Stomach (tissue), 4 donors: ENCODE measurements at regions not wholly inside any gene's neighbourhood (a gene's known extent, or its start where the extent isn't known, plus 50 kb on each side); places are given as distances from the start of the nearest gene placed in this dataset.

ENCODE experiments used
- EP300 ChIP-seq: sonication (generic); formaldehyde crosslinking; IDR thresholded peaks from one replicate; pipeline ENCODE4 v1.6.1; 2017; ENCODE audit warnings: antibody characterized with exemption
- POLR2A ChIP-seq, 4 donors: fragments of 450-650 bp; IDR thresholded peaks; one replicate each; pipeline ENCODE4 v1.6.1; 2016; ENCODE audit warnings: antibody characterized with exemption in 4 of 4, control low read depth in 2 of 4, mild to moderate bottlenecking in 1 of 4, moderate library complexity in 1 of 4
- TF ChIP-seq, protein P1 (sequence below), 7 experiments: fragments of 450-650 bp in 4 of 7; fragments of 200-600 bp in 3 of 7; sonication (generic) in 3 of 7; IDR thresholded peaks; one replicate each; pipeline ENCODE4 v1.5.1; 2016 to 2019; ENCODE audit warnings: antibody characterized with exemption in 7 of 7, control low read depth in 2 of 7, mild to moderate bottlenecking in 1 of 7

DNA sequence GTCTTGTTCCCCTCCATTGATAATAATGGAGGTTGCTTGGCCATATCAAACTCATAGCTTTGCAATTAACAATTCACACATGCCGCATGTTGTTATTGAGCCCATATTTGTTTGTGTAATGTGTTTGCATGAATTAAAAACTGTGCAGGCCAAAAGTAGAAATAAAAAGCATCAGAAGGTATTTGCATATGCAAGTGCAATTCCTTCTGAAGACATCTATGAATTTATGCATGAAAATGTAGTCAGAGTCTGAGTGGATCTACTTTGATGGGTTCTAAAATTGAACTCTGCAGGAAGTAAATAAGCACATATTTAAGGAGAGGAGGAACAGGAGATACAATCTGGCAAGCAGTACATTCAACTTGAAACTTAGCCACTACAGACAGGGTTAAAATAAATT lies 1004.6 kb upstream of the WWC1 start:
- no peak for TF ChIP-seq EP300
- TF ChIP-seq, protein P1, sequence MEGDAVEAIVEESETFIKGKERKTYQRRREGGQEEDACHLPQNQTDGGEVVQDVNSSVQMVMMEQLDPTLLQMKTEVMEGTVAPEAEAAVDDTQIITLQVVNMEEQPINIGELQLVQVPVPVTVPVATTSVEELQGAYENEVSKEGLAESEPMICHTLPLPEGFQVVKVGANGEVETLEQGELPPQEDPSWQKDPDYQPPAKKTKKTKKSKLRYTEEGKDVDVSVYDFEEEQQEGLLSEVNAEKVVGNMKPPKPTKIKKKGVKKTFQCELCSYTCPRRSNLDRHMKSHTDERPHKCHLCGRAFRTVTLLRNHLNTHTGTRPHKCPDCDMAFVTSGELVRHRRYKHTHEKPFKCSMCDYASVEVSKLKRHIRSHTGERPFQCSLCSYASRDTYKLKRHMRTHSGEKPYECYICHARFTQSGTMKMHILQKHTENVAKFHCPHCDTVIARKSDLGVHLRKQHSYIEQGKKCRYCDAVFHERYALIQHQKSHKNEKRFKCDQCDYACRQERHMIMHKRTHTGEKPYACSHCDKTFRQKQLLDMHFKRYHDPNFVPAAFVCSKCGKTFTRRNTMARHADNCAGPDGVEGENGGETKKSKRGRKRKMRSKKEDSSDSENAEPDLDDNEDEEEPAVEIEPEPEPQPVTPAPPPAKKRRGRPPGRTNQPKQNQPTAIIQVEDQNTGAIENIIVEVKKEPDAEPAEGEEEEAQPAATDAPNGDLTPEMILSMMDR (IDR thresholded peaks at IDR 0.05), result no peak
- no peak for TF ChIP-seq POLR2A (IDR thresholded peaks at IDR 0.05)
